HCT116 (cell line): ENCODE measurements at regions not wholly inside any gene's neighbourhood (a gene's known extent, or its start where the extent isn't known, plus 50 kb on each side); places are given as distances from the start of the nearest gene placed in this dataset.
"Not testable (repeated sequence)": the region's sequence is repeated elsewhere in the genome, so short reads cannot be mapped to it uniquely, and the experiment has no call there.

Experiments
- EZH2 ChIP-seq: fragments of 200-600 bp; sonication (generic); IDR thresholded peaks from 2 replicates; pipeline ENCODE4 v1.6.1; 2017; ENCODE audit warnings: antibody characterized with exemption, mixed run types
- POLR2A ChIP-seq: IDR thresholded peaks from 2 replicates; pipeline ENCODE4 v1.7.0; 2011; ENCODE audit warnings: borderline replicate concordance; ENCODE audit not compliant: insufficient read depth, insufficient read length; ENCODE audit errors: extremely low read depth
- RAD21 ChIP-seq: IDR thresholded peaks from 2 replicates; pipeline ENCODE4 v1.6.1; 2012; ENCODE audit warnings: low read depth, mild to moderate bottlenecking
- TF ChIP-seq, protein P1 (sequence below), 3 experiments: fragments of 200-600 bp in 1 of 3; sonication (generic) in 1 of 3; IDR thresholded peaks in 2 of 3; conservative IDR thresholded peaks in 1 of 3; 2 replicates each; pipeline ENCODE4 v1.5.1; 2012 to 2017; ENCODE audit warnings: low read depth in 2 of 3, low read length in 2 of 3, antibody characterized with exemption in 1 of 3, borderline replicate concordance in 1 of 3, control low read depth in 1 of 3, mild to moderate bottlenecking in 1 of 3, mixed read lengths in 1 of 3, mixed run types in 1 of 3, moderate library complexity in 1 of 3; ENCODE audit not compliant: insufficient read depth in 1 of 3

DNA sequence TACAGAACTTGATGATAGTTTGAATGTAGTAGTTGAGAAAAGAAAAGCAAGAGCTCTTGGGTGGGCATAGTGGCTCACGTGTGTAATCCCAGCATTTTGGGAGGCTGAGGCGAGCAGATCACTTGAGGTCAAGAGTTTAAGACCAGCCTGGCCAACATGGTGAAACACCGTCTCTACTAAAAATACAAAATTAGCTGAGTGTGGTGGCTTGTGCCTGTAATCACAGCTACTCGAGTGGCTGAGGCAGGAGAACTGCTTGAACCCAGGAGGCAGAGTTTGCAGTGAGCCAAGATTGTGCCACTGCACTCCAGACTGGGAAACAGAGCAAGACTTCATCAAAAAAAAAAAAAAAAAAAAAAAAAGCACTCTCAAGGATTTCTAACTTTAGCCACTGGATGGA is 900.2 kb upstream of the WWC1 start:
- TF ChIP-seq POLR2A, RAD21, EZH2: not testable (repeated sequence)
- TF ChIP-seq, protein P1, sequence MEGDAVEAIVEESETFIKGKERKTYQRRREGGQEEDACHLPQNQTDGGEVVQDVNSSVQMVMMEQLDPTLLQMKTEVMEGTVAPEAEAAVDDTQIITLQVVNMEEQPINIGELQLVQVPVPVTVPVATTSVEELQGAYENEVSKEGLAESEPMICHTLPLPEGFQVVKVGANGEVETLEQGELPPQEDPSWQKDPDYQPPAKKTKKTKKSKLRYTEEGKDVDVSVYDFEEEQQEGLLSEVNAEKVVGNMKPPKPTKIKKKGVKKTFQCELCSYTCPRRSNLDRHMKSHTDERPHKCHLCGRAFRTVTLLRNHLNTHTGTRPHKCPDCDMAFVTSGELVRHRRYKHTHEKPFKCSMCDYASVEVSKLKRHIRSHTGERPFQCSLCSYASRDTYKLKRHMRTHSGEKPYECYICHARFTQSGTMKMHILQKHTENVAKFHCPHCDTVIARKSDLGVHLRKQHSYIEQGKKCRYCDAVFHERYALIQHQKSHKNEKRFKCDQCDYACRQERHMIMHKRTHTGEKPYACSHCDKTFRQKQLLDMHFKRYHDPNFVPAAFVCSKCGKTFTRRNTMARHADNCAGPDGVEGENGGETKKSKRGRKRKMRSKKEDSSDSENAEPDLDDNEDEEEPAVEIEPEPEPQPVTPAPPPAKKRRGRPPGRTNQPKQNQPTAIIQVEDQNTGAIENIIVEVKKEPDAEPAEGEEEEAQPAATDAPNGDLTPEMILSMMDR (IDR thresholded peaks at IDR 0.05 in 2 of 3, conservative IDR thresholded peaks at IDR 0.05 in 1 of 3; ENCODE audit: borderline replicate concordance in 1 of 3, insufficient read depth in 1 of 3, low read depth in 2 of 3, low read length in 2 of 3), result not testable (repeated sequence)
